ENCODE measurements at regions not wholly inside any gene's neighbourhood (a gene's known extent, or its start where the extent isn't known, plus 50 kb on each side); places are given as distances from the start of the nearest gene placed in this dataset.

- intact Hi-C loops (cut with DNase I), result loop anchor here in 1 of 10 donors (10.0 kb wide), 1 partner anchor 361 kb away; no protein-coding TSS in a partner anchor
- Histone ChIP-seq H3K27me3 (no peaks in the 10 kb centered on the region), H3K9me3 (no peaks in the 10 kb centered on the region), H3K36me3 (no peaks in the 10 kb centered on the region), H3K27ac (no peak overlapping the region), H3K4me3 (no peak overlapping the region), H3K4me1 (no peaks in the 10 kb centered on the region)
- ATAC-seq, result no peak
- TF ChIP-seq POLR2A (IDR thresholded peaks at IDR 0.05) (no peak), CTCF (IDR thresholded peaks at IDR 0.05) (no peak)
- no peak for DNase-seq
- WGBS, 4 donors, result 87 to 91% (median 89%) methylated on average over 7 of the region's 7 CpGs
These were observed 263.4 kb upstream of the ACTBL2 start for GRCh38 chr5:57745700-57746651.

GRCh38 chr5:57745029-57745428 is 262.4 kb upstream of the ACTBL2 start:
- DNase-seq (no peak), ATAC-seq (no peak)
- H3K4me3 ChIP-seq, result no peak overlapping the region
- intact Hi-C loops (cut with DNase I), result loop anchor here in 1 of 10 donors (10.0 kb wide), 1 partner anchor 360 kb away; no protein-coding TSS in a partner anchor
- H3K4me1 ChIP-seq, result no peaks in the 10 kb centered on the region
- no peaks in the 10 kb centered on the region for H3K9me3 ChIP-seq
- no peaks in the 10 kb centered on the region for H3K36me3 ChIP-seq
- no peaks in the 10 kb centered on the region for H3K27me3 ChIP-seq
- H3K27ac ChIP-seq, result no peak overlapping the region
- TF ChIP-seq POLR2A (IDR thresholded peaks at IDR 0.05) (no peak), CTCF (IDR thresholded peaks at IDR 0.05) (no peak)

GRCh38 chr5:57741336-57741735 is 258.7 kb upstream of the ACTBL2 start:
- ATAC-seq (no peak), DNase-seq (no peak)
- H3K4me3 ChIP-seq, result no peak overlapping the region
- TF ChIP-seq POLR2A (IDR thresholded peaks at IDR 0.05), result no peak
- TF ChIP-seq CTCF (IDR thresholded peaks at IDR 0.05), result no peak
- H3K27ac ChIP-seq, result no peak overlapping the region
- peaks cover 0 to 12% (median 0%) of the 10 kb centered on the region in 12 donors for H3K4me1 ChIP-seq
- no peaks in the 10 kb centered on the region for H3K9me3 ChIP-seq
- no peaks in the 10 kb centered on the region for H3K27me3 ChIP-seq
- intact Hi-C loops (cut with DNase I), result loop anchor here in 1 of 10 donors (10.0 kb wide), 1 partner anchor 357 kb away; no protein-coding TSS in a partner anchor
- no peaks in the 10 kb centered on the region for H3K36me3 ChIP-seq

GRCh38 chr5:57738787-57739186 is 256.2 kb upstream of the ACTBL2 start:
- no peak overlapping the region for H3K27ac ChIP-seq
- H3K4me3 ChIP-seq, result no peak overlapping the region
- ATAC-seq (no peak), DNase-seq (no peak)
- H3K36me3 ChIP-seq, result no peaks in the 10 kb centered on the region
- H3K27me3 ChIP-seq, result no peaks in the 10 kb centered on the region
- WGBS, 4 donors, result 92 to 100% (median 98%) methylated on average over 1 of the region's 1 CpG
- no peak for TF ChIP-seq POLR2A (IDR thresholded peaks at IDR 0.05)
- no peak for TF ChIP-seq CTCF (IDR thresholded peaks at IDR 0.05)
- intact Hi-C loops (cut with DNase I), result no loop called here
- H3K9me3 ChIP-seq, result no peaks in the 10 kb centered on the region
- H3K4me1 ChIP-seq, result peaks cover 0 to 16% (median 4%) of the 10 kb centered on the region in 12 donors
